Keratinocyte (primary cell): ENCODE measurements at regions not wholly inside any gene's neighbourhood (a gene's known extent, or its start where the extent isn't known, plus 50 kb on each side); places are given as distances from the start of the nearest gene placed in this dataset.

Experiments
- DNase-seq: peaks from one replicate; pipeline ENCODE4 v3.0.0-alpha.2; 2011; ENCODE audit warnings: low read depth, missing footprints, low spot score
- FAIRE-seq: peaks from 2 replicates; lab custom pipeline; 2011; peaks lifted over from hg19 to GRCh38; lab: Jason Lieb, UNC
- H2AFZ ChIP-seq: 2 replicates; pipeline ENCODE4 v1.6.0; 2012; ENCODE audit warnings: low read length, control low read depth, inconsistent platforms; ENCODE audit not compliant: control insufficient read depth
- H3K27ac ChIP-seq: 2 replicates; pipeline ENCODE4 v1.5.1; 2011; ENCODE audit warnings: low read length; ENCODE audit not compliant: control insufficient read depth, insufficient read depth
- H3K27me3 ChIP-seq: 3 replicates; pipeline ENCODE4 v1.6.0; 2011; ENCODE audit warnings: low read length; ENCODE audit not compliant: control insufficient read depth, insufficient read depth; ENCODE audit errors: extremely low read depth
- H3K36me3 ChIP-seq, 2 experiments: 2 replicates in 1 of 2; 3 replicates in 1 of 2; pipeline ENCODE4 v1.5.1; 2011; ENCODE audit warnings: low read length in 2 of 2, mild to moderate bottlenecking in 1 of 2; ENCODE audit not compliant: control insufficient read depth in 2 of 2, insufficient read depth in 2 of 2; ENCODE audit errors: extremely low read depth in 1 of 2
- H3K4me1 ChIP-seq: 3 replicates; pipeline ENCODE4 v1.5.1; 2011; ENCODE audit warnings: low read length; ENCODE audit not compliant: control insufficient read depth, insufficient read depth; ENCODE audit errors: extremely low read depth
- H3K4me2 ChIP-seq: 3 replicates; pipeline ENCODE4 v1.6.0; 2011; ENCODE audit warnings: low read depth, low read length; ENCODE audit not compliant: control insufficient read depth, insufficient read depth; ENCODE audit errors: extremely low read depth
- H3K4me3 ChIP-seq, 3 experiments: fragments of 200-600 bp in 1 of 3; sonication (generic) in 1 of 3; 2 replicates in 2 of 3; 3 replicates in 1 of 3; pipeline ENCODE4 v1.5.1; 2011 to 2016; ENCODE audit warnings: low read length in 3 of 3, mild to moderate bottlenecking in 3 of 3, control low read depth in 2 of 3, inconsistent platforms in 1 of 3, low read depth in 1 of 3, mixed read lengths in 1 of 3, mixed run types in 1 of 3, moderate library complexity in 1 of 3; ENCODE audit not compliant: control insufficient read depth in 2 of 3, insufficient read depth in 2 of 3; ENCODE audit errors: extremely low read depth in 1 of 3
- H3K79me2 ChIP-seq: 2 replicates; pipeline ENCODE4 v1.6.0; 2012; ENCODE audit warnings: low read length; ENCODE audit not compliant: control insufficient read depth, insufficient read depth
- H3K9ac ChIP-seq: 3 replicates; pipeline ENCODE4 v1.6.0; 2011; ENCODE audit warnings: low read length; ENCODE audit not compliant: control insufficient read depth, insufficient read depth; ENCODE audit errors: extremely low read depth
- H3K9me1 ChIP-seq: 3 replicates; pipeline ENCODE4 v1.6.0; 2011; ENCODE audit warnings: low read length; ENCODE audit not compliant: control insufficient read depth, insufficient read depth; ENCODE audit errors: extremely low read depth
- H3K9me3 ChIP-seq: 2 replicates; pipeline ENCODE4 v1.5.1; 2012; ENCODE audit warnings: low read depth, low read length; ENCODE audit not compliant: control insufficient read depth
- H4K20me1 ChIP-seq: 3 replicates; pipeline ENCODE4 v1.6.0; 2011; ENCODE audit warnings: low read length; ENCODE audit not compliant: control insufficient read depth, insufficient read depth; ENCODE audit errors: extremely low read depth
- CTCF ChIP-seq, 3 experiments: IDR thresholded peaks in 1 of 3; conservative IDR thresholded peaks in 1 of 3; optimal IDR thresholded peaks in 1 of 3; 2 replicates in 2 of 3; 3 replicates in 1 of 3; pipeline versions ENCODE3 to v1.5.1; 2011; ENCODE audit warnings: low read length in 3 of 3, mild to moderate bottlenecking in 3 of 3, moderate library complexity in 2 of 3, control low read depth in 1 of 3, inconsistent platforms in 1 of 3; ENCODE audit not compliant: insufficient read depth in 2 of 3; ENCODE audit errors: extremely low read depth in 1 of 3
- EZH2 ChIP-seq: IDR thresholded peaks from one replicate; pipeline ENCODE4 v1.6.1; 2012; ENCODE audit warnings: inconsistent platforms, mild to moderate bottlenecking, low read length, moderate library complexity
- dilution Hi-C: fragments of 300-500 bp; cut with MboI; formaldehyde crosslinking; loops from one replicate; pipeline ENCODE4 v1.7.0; 2020; ENCODE audit warnings: low sequenced_read_pairs; ENCODE audit not compliant: extremely low pct_ligation_motif_present

GRCh38 chr4:126247409-126247808 is 932.7 kb downstream of the FAT4 start:
- no peaks in the 10 kb centered on the region for H3K36me3 ChIP-seq
- no peaks in the 10 kb centered on the region for H3K9me3 ChIP-seq
- H3K27me3 ChIP-seq: no peaks in the 10 kb centered on the region
- no peaks in the 10 kb centered on the region for H3K79me2 ChIP-seq
- no peak overlapping the region for H3K4me3 ChIP-seq
- H3K27ac ChIP-seq: no peak overlapping the region
- no peak for DNase-seq
- dilution Hi-C loops: no loop called here
- H3K4me2 ChIP-seq: no peak overlapping the region
- TF ChIP-seq CTCF (optimal IDR thresholded peaks at IDR 0.05 in 1 of 3, IDR thresholded peaks at IDR 0.05 in 1 of 3, conservative IDR thresholded peaks at IDR 0.05 in 1 of 3; ENCODE audit: extremely low read depth in 1 of 3, insufficient read depth in 2 of 3, low read length in 3 of 3) (no peak), EZH2 (no peak)
- H2AFZ ChIP-seq: no peak overlapping the region
- H4K20me1 ChIP-seq: no peaks in the 10 kb centered on the region
- no peaks in the 10 kb centered on the region for H3K4me1 ChIP-seq
- no peak for FAIRE-seq
- H3K9ac ChIP-seq: no peak overlapping the region
- H3K9me1 ChIP-seq: no peaks in the 10 kb centered on the region

- DNase-seq (no peak), FAIRE-seq (no peak)
- no peak overlapping the region for H2AFZ ChIP-seq
- H3K27ac ChIP-seq: no peak overlapping the region
- TF ChIP-seq CTCF (optimal IDR thresholded peaks at IDR 0.05 in 1 of 3, IDR thresholded peaks at IDR 0.05 in 1 of 3, conservative IDR thresholded peaks at IDR 0.05 in 1 of 3; ENCODE audit: extremely low read depth in 1 of 3, insufficient read depth in 2 of 3, low read length in 3 of 3) (no peak), EZH2 (no peak)
- H3K27me3 ChIP-seq: no peaks in the 10 kb centered on the region
- H3K9me3 ChIP-seq: no peaks in the 10 kb centered on the region
- H3K9me1 ChIP-seq: no peaks in the 10 kb centered on the region
- no peaks in the 10 kb centered on the region for H3K79me2 ChIP-seq
- H4K20me1 ChIP-seq: no peaks in the 10 kb centered on the region
- no peak overlapping the region for H3K9ac ChIP-seq
- no peaks in the 10 kb centered on the region for H3K4me1 ChIP-seq
- H3K4me3 ChIP-seq: no peak overlapping the region
- dilution Hi-C loops: no loop called here
- no peak overlapping the region for H3K4me2 ChIP-seq
- H3K36me3 ChIP-seq: no peaks in the 10 kb centered on the region
Measured at GRCh38 chr4:126250006-126250405, 935.3 kb downstream of the FAT4 start.
